Ishikawa (cell line): ENCODE measurements at regions not wholly inside any gene's neighbourhood (a gene's known extent, or its start where the extent isn't known, plus 50 kb on each side); places are given as distances from the start of the nearest gene placed in this dataset.

Experiments
- CREB1 ChIP-seq: IDR thresholded peaks from 2 replicates; pipeline ENCODE4 v1.6.1; 2012; ENCODE audit warnings: low read depth
- EGR1 ChIP-seq: IDR thresholded peaks from 2 replicates; pipeline ENCODE4 v1.6.1; 2012
- EP300 ChIP-seq: IDR thresholded peaks from 2 replicates; pipeline ENCODE4 v1.6.1; 2012; ENCODE audit warnings: borderline replicate concordance
- FOXM1 ChIP-seq: IDR thresholded peaks from 2 replicates; pipeline ENCODE4 v1.6.1; 2012; ENCODE audit warnings: low read depth, borderline replicate concordance
- NFIC ChIP-seq: IDR thresholded peaks from 2 replicates; pipeline ENCODE4 v1.6.1; 2012
- RAD21 ChIP-seq: IDR thresholded peaks from 2 replicates; pipeline ENCODE4 v1.6.1; 2012; ENCODE audit warnings: low read depth
- TAF1 ChIP-seq: IDR thresholded peaks from 2 replicates; pipeline ENCODE4 v1.6.1; 2012; ENCODE audit warnings: low read depth, mild to moderate bottlenecking
- TCF12 ChIP-seq: IDR thresholded peaks from 2 replicates; pipeline ENCODE4 v1.6.1; 2012; ENCODE audit warnings: low read depth
- ZBTB7A ChIP-seq: IDR thresholded peaks from 2 replicates; pipeline ENCODE4 v1.6.1; 2012; ENCODE audit warnings: low read depth
- TF ChIP-seq, protein P1 (sequence below): IDR thresholded peaks from 2 replicates; pipeline ENCODE4 v1.6.1; 2012; ENCODE audit warnings: low read depth, mild to moderate bottlenecking
- TF ChIP-seq, protein P2 (sequence below): IDR thresholded peaks from 2 replicates; pipeline ENCODE4 v1.6.1; 2012
- TF ChIP-seq, protein P3 (sequence below): IDR thresholded peaks from 2 replicates; pipeline ENCODE4 v1.6.1; 2012

DNA sequence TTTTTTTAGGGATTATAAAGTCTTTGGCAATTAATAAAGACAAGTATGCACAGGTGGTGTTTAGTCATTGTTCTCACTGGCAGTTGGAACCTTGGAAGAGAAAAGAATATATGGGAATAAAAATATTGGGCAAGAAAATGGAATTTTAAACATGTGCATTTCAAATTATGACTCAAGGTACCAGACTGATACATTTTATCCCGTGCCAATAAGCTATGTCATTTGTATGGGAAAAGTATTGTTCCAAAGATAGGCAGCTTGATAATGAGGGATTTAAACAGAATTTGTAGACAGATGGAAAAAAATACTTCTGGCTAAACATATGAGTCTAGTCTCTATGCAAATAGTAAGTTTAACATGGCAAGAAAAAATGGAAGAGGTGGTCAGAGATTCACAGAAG lies 169.5 kb upstream of the UFM1 start:
- TF ChIP-seq ZBTB7A (no peak), EP300 (no peak), EGR1 (no peak), TCF12 (no peak), CREB1 (no peak), RAD21 (no peak), NFIC (no peak), TAF1 (no peak), FOXM1 (no peak)
- TF ChIP-seq, protein P1, sequence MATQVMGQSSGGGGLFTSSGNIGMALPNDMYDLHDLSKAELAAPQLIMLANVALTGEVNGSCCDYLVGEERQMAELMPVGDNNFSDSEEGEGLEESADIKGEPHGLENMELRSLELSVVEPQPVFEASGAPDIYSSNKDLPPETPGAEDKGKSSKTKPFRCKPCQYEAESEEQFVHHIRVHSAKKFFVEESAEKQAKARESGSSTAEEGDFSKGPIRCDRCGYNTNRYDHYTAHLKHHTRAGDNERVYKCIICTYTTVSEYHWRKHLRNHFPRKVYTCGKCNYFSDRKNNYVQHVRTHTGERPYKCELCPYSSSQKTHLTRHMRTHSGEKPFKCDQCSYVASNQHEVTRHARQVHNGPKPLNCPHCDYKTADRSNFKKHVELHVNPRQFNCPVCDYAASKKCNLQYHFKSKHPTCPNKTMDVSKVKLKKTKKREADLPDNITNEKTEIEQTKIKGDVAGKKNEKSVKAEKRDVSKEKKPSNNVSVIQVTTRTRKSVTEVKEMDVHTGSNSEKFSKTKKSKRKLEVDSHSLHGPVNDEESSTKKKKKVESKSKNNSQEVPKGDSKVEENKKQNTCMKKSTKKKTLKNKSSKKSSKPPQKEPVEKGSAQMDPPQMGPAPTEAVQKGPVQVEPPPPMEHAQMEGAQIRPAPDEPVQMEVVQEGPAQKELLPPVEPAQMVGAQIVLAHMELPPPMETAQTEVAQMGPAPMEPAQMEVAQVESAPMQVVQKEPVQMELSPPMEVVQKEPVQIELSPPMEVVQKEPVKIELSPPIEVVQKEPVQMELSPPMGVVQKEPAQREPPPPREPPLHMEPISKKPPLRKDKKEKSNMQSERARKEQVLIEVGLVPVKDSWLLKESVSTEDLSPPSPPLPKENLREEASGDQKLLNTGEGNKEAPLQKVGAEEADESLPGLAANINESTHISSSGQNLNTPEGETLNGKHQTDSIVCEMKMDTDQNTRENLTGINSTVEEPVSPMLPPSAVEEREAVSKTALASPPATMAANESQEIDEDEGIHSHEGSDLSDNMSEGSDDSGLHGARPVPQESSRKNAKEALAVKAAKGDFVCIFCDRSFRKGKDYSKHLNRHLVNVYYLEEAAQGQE = no peak
- TF ChIP-seq, protein P2, sequence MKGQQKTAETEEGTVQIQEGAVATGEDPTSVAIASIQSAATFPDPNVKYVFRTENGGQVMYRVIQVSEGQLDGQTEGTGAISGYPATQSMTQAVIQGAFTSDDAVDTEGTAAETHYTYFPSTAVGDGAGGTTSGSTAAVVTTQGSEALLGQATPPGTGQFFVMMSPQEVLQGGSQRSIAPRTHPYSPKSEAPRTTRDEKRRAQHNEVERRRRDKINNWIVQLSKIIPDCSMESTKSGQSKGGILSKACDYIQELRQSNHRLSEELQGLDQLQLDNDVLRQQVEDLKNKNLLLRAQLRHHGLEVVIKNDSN = no peak
- TF ChIP-seq, protein P3, sequence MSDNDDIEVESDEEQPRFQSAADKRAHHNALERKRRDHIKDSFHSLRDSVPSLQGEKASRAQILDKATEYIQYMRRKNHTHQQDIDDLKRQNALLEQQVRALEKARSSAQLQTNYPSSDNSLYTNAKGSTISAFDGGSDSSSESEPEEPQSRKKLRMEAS = no peak
